Pancreas (tissue), 10 donors: ENCODE measurements at regions not wholly inside any gene's neighbourhood (a gene's known extent, or its start where the extent isn't known, plus 50 kb on each side); places are given as distances from the start of the nearest gene placed in this dataset.

Experiments
- ATAC-seq, 4 donors: fragments of 200-7000 bp; cut with Tn5 transposase; one replicate each; pipeline versions ENCODE4 v1.8.0 to v1.9.1; 2020; ENCODE audit warnings: mild to moderate bottlenecking in 4 of 4, moderate library complexity in 4 of 4
- DNase-seq, 6 donors: peaks; one replicate each; pipeline ENCODE4 v3.0.0-alpha.2; 2020
- FAIRE-seq: peaks from 2 replicates; lab custom pipeline; 2012; peaks lifted over from hg19 to GRCh38; lab: Jason Lieb, UNC
- H3K27ac ChIP-seq, 4 donors: fragments of 200-600 bp; sonication (generic); 1 replicate in 3 of 4; 2 replicates in 1 of 4; pipeline versions ENCODE4 v1.5.0 to v1.8.0; 2020
- H3K27me3 ChIP-seq, 4 donors: fragments of 200-600 bp; one replicate each; pipeline ENCODE4 v1.8.0; 2021
- H3K36me3 ChIP-seq, 3 donors: fragments of 200-600 bp; sonication (generic) in 1 of 3; one replicate each; pipeline versions ENCODE4 v1.5.0 to v1.8.0; 2020 to 2021
- H3K4me1 ChIP-seq, 3 donors: fragments of 200-600 bp; one replicate each; pipeline ENCODE4 v1.8.0; 2021
- H3K4me3 ChIP-seq, 4 donors: fragments of 200-600 bp; sonication (generic) in 2 of 4; one replicate each; pipeline versions ENCODE4 v1.5.0 to v1.8.0; 2020 to 2021
- H3K9me3 ChIP-seq, 4 donors: fragments of 200-600 bp; one replicate each; pipeline ENCODE4 v1.8.0; 2021
- WGBS, 2 donors: extraction: QIAGEN DNeasy Blood & Tissue Kit; methylation state at CpG; one replicate each; pipeline ENCODE4 v1.1.7; 2013; 5-methylcytosine and 5-hydroxymethylcytosine counted together
- intact Hi-C, 3 donors: fragments of 100-400 bp; cut with DNase I; formaldehyde crosslinking; loops; one replicate each; pipeline versions ENCODE4 v1.11.1 to v1.14.2; 2022
- TF ChIP-seq, protein P1 (sequence below), 4 donors: fragments of 200-600 bp; sonication (generic) in 3 of 4; IDR thresholded peaks; one replicate each; pipeline versions ENCODE4 v1.5.0 to v1.8.0; 2021; ENCODE audit warnings: antibody characterized with exemption in 4 of 4
- donor health status: healthy with polysubstance abuse.
- donor health status: DM: no; HTN: no; CAD: no; lungs with moderate emphysema.
- donor health status: DM: no; HTN: no; CAD: no.
- donor health status: control.
- donor health status: control.
- donor health status: Bipolar disorder and iron deficiency.
- donor health status: DM: yes; HTN: yes; CAD: no.
- donor health status: DM: no; HTN: no; CAD: no.
- donor health status: DM: no; HTN: no; CAD: no.
- donor health status: DM: yes; HTN: yes; CAD: no.

GRCh38 chr14:53355581-53356112 is 202.5 kb upstream of the DDHD1 start:
- H3K27me3 ChIP-seq: no peaks in the 10 kb centered on the region
- no peaks in the 10 kb centered on the region for H3K4me1 ChIP-seq
- 60 to 68% methylated on average over 5 of the region's 5 CpGs for WGBS, 2 donors
- H3K4me3 ChIP-seq: no peak overlapping the region
- intact Hi-C loops: no loop called here
- TF ChIP-seq, protein P1, sequence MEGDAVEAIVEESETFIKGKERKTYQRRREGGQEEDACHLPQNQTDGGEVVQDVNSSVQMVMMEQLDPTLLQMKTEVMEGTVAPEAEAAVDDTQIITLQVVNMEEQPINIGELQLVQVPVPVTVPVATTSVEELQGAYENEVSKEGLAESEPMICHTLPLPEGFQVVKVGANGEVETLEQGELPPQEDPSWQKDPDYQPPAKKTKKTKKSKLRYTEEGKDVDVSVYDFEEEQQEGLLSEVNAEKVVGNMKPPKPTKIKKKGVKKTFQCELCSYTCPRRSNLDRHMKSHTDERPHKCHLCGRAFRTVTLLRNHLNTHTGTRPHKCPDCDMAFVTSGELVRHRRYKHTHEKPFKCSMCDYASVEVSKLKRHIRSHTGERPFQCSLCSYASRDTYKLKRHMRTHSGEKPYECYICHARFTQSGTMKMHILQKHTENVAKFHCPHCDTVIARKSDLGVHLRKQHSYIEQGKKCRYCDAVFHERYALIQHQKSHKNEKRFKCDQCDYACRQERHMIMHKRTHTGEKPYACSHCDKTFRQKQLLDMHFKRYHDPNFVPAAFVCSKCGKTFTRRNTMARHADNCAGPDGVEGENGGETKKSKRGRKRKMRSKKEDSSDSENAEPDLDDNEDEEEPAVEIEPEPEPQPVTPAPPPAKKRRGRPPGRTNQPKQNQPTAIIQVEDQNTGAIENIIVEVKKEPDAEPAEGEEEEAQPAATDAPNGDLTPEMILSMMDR (IDR thresholded peaks at IDR 0.05): no peak
- H3K27ac ChIP-seq: no peak overlapping the region
- no peaks in the 10 kb centered on the region for H3K36me3 ChIP-seq
- no peak for ATAC-seq
- no peak for FAIRE-seq
- no peak for DNase-seq
- H3K9me3 ChIP-seq: no peaks in the 10 kb centered on the region

DNA sequence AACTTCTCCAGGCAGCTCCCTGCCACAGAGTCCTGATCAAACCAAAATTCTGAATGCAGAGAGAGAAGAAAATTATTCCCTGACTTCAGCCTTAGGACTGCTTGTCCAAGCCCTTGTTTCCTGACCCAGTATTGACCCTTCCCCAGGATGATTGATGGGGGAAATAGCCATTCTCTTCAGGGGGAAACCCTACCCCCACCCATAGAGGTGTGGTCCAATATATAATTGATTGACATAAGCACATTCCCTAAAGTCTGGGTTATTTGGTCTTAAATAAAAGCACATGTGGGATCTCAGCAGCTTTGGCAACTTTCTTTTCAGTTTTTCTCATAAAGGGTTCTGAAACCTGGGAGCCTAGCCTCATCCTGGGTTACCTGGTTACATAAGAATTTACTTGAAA is 201.2 kb upstream of the DDHD1 start:
- H3K9me3 ChIP-seq: no peaks in the 10 kb centered on the region
- H3K36me3 ChIP-seq: no peaks in the 10 kb centered on the region
- H3K4me3 ChIP-seq: no peak overlapping the region
- no peaks in the 10 kb centered on the region for H3K4me1 ChIP-seq
- intact Hi-C loops: no loop called here
- no peak for ATAC-seq
- no peaks in the 10 kb centered on the region for H3K27me3 ChIP-seq
- FAIRE-seq: no peak
- H3K27ac ChIP-seq: no peak overlapping the region
- no peak for DNase-seq
- TF ChIP-seq, protein P1 (IDR thresholded peaks at IDR 0.05): no peak

DNA sequence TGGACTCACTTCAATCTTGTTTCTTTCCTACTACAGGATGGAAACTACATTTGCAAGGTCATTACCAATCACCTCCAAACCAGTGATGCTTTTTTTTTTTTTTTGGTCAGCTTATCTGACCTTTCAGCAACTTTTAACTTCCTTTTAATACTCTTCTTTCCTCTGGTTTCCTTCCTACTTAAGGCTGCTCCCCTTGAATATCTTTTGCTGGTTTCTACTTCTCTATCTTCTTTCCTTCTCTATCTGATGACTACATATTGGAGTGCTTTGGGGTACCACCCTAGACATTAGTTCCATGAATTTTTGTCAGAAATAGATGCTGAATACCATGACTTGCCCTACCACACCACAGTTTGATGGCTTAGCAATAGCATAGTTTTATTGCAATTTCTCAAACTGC is 197.7 kb upstream of the DDHD1 start:
- H3K27ac ChIP-seq: no peak overlapping the region
- intact Hi-C loops: no loop called here
- H3K36me3 ChIP-seq: no peaks in the 10 kb centered on the region
- no peak overlapping the region for H3K4me3 ChIP-seq
- ATAC-seq: no peak
- DNase-seq: no peak
- no peak for FAIRE-seq
- H3K4me1 ChIP-seq: no peaks in the 10 kb centered on the region
- H3K27me3 ChIP-seq: no peaks in the 10 kb centered on the region
- TF ChIP-seq, protein P1 (IDR thresholded peaks at IDR 0.05): no peak
- H3K9me3 ChIP-seq: no peaks in the 10 kb centered on the region

- DNase-seq (no peak), FAIRE-seq (no peak)
These were observed 197.3 kb upstream of the DDHD1 start for GRCh38 chr14:53350429-53350828.

GRCh38 chr14:53346988-53347387 is 193.9 kb upstream of the DDHD1 start:
- FAIRE-seq (no peak), ATAC-seq (no peak), DNase-seq (no peak)
- Histone ChIP-seq H3K4me3 (no peak overlapping the region), H3K27ac (no peak overlapping the region), H3K27me3 (no peaks in the 10 kb centered on the region), H3K9me3 (no peaks in the 10 kb centered on the region), H3K4me1 (no peaks in the 10 kb centered on the region), H3K36me3 (no peaks in the 10 kb centered on the region)
- TF ChIP-seq, protein P1 (IDR thresholded peaks at IDR 0.05): no peak
- WGBS, 2 donors: 70 to 79% methylated on average over 3 of the region's 3 CpGs
- intact Hi-C loops: no loop called here

More at GRCh38 chr14:53350429-53350828, 197.3 kb upstream of the DDHD1 start:
- 95 to 96% methylated on average over 2 of the region's 2 CpGs for whole genome bisulfite sequencing, 2 donors
- H3K27me3 ChIP-seq: no peaks in the 10 kb centered on the region
- no peak overlapping the region for H3K4me3 ChIP-seq
- no peaks in the 10 kb centered on the region for H3K9me3 ChIP-seq
- H3K27ac ChIP-seq: no peak overlapping the region
- TF ChIP-seq, protein P1 (IDR thresholded peaks at IDR 0.05): no peak
- H3K4me1 ChIP-seq: no peaks in the 10 kb centered on the region
- intact Hi-C loops: no loop called here
- H3K36me3 ChIP-seq: no peaks in the 10 kb centered on the region
- ATAC-seq: no peak
